SK-N-MC (cell line): ENCODE measurements at regions not wholly inside any gene's neighbourhood (a gene's known extent, or its start where the extent isn't known, plus 50 kb on each side); places are given as distances from the start of the nearest gene placed in this dataset.

Experiments
- EZH2 ChIP-seq: fragments of 200-600 bp; sonication (generic); IDR thresholded peaks from one replicate; pipeline ENCODE4 v1.6.1; 2017; ENCODE audit warnings: antibody characterized with exemption
- FOXP2 ChIP-seq: optimal IDR thresholded peaks from 2 replicates; pipeline ENCODE3; 2011; ENCODE audit warnings: mild to moderate bottlenecking, moderate library complexity; ENCODE audit not compliant: insufficient read depth; ENCODE audit errors: extremely low read length, control extremely low read depth
- POLR2AphosphoS5 ChIP-seq: IDR thresholded peaks from 2 replicates; pipeline ENCODE4 v1.6.1; 2012; ENCODE audit warnings: mild to moderate bottlenecking, low read depth, low read length, borderline replicate concordance

- no peak for TF ChIP-seq EZH2
- no peak for TF ChIP-seq POLR2AphosphoS5
- TF ChIP-seq FOXP2 = no peak
These were observed 505.4 kb downstream of the TMEM114 start for GRCh38 chr16:8084882-8085281.
